Transverse colon (tissue), 4 donors: ENCODE measurements at regions not wholly inside any gene's neighbourhood (a gene's known extent, or its start where the extent isn't known, plus 50 kb on each side); places are given as distances from the start of the nearest gene placed in this dataset.

Experiments
- DNase-seq: peaks from one replicate; pipeline ENCODE4 v3.0.0-alpha.2; 2019
- H3K27ac ChIP-seq, 4 donors: fragments of 200-600 bp; sonication (generic); 2 replicates each; pipeline ENCODE4 v1.5.1; 2016 to 2018; ENCODE audit warnings: inconsistent platforms in 4 of 4
- H3K27me3 ChIP-seq: fragments of 200-600 bp; sonication (generic); 2 replicates; pipeline ENCODE4 v1.5.1; 2017; ENCODE audit warnings: inconsistent platforms
- H3K36me3 ChIP-seq, 4 donors: fragments of 200-600 bp; sonication (generic); 2 replicates each; pipeline ENCODE4 v1.5.1; 2017 to 2019; ENCODE audit warnings: inconsistent platforms in 4 of 4
- H3K4me1 ChIP-seq, 4 donors: fragments of 200-600 bp; sonication (generic); 2 replicates each; pipeline ENCODE4 v1.5.1; 2017 to 2020; ENCODE audit warnings: inconsistent platforms in 4 of 4
- H3K4me3 ChIP-seq, 4 donors: fragments of 200-600 bp; sonication (generic); 1 replicate in 1 of 4; 2 replicates in 3 of 4; pipeline versions ENCODE4 v1.5.1 to v1.6.1; 2017 to 2019; ENCODE audit warnings: inconsistent platforms in 4 of 4
- H3K9me3 ChIP-seq, 2 donors: fragments of 200-600 bp; sonication (generic); 2 replicates each; pipeline ENCODE4 v1.5.1; 2017 to 2019; ENCODE audit warnings: inconsistent platforms in 2 of 2
- CTCF ChIP-seq, 5 experiments: fragments of 200-600 bp in 3 of 5; fragments of 450-650 bp in 2 of 5; sonication (generic) in 3 of 5; IDR thresholded peaks; 1 replicate in 2 of 5; 2 replicates in 3 of 5; pipeline ENCODE4 v1.5.1; 2016 to 2017; ENCODE audit warnings: antibody characterized with exemption in 5 of 5, inconsistent platforms in 3 of 5, mild to moderate bottlenecking in 2 of 5, moderate library complexity in 1 of 5
- EP300 ChIP-seq: sonication (generic); formaldehyde crosslinking; IDR thresholded peaks from one replicate; pipeline ENCODE4 v1.6.1; 2017; ENCODE audit warnings: antibody characterized with exemption, low read depth
- POLR2A ChIP-seq: fragments of 450-650 bp; IDR thresholded peaks from one replicate; pipeline ENCODE4 v1.6.1; 2016; ENCODE audit warnings: antibody characterized with exemption, mild to moderate bottlenecking, moderate library complexity
- POLR2AphosphoS5 ChIP-seq, 3 donors: sonication (generic); formaldehyde crosslinking; IDR thresholded peaks; one replicate each; pipeline ENCODE4 v1.6.1; 2016; ENCODE audit warnings: antibody characterized with exemption in 3 of 3
- WGBS, 2 donors: methylation state at CpG; one replicate each; pipeline ENCODE4 v1.1.5; 2018; ENCODE audit warnings: low coverage in 1 of 2; 5-methylcytosine and 5-hydroxymethylcytosine counted together
- in situ Hi-C, 4 donors: fragments of 200-750 bp; cut with MboI; loops; one replicate each; pipeline versions ENCODE4 v1.15.0 to v1.15.1; 2017; ENCODE audit warnings: low sequenced_read_pairs in 3 of 4, low pct_ligation_motif_present in 1 of 4, low pct_unique_long_range_greater_than_20kb in 1 of 4
- intact Hi-C: fragments of 100-400 bp; cut with DNase I; formaldehyde crosslinking; loops from one replicate; pipeline ENCODE4 v1.15.1; 2023; ENCODE audit warnings: low total_unique reads

- Histone ChIP-seq H3K4me1 (no peaks in the 10 kb centered on the region), H3K4me3 (no peak overlapping the region), H3K9me3 (peaks cover 15 to 16% of the 10 kb centered on the region in 2 donors), H3K36me3 (no peaks in the 10 kb centered on the region), H3K27me3 (no peaks in the 10 kb centered on the region), H3K27ac (no peak overlapping the region)
- TF ChIP-seq POLR2AphosphoS5 (IDR thresholded peaks at IDR 0.05) (no peak), CTCF (IDR thresholded peaks at IDR 0.05) (no peak), POLR2A (no peak), EP300 (no peak)
- in situ Hi-C loops = loop anchor here in 3 of 4 donors (25.0 kb wide), 3 partner anchors 242 to 1117 kb away; no protein-coding TSS in a partner anchor
- intact Hi-C loops = no loop called here
- DNase-seq = no peak
- 94% methylated on average over 4 of the region's 4 CpGs; no CpG with 5 or more reads in 1 of the 2 donors for WGBS, 2 donors
Observed at GRCh38 chr20:11529047-11529446, 388.6 kb upstream of the BTBD3 start.

DNA sequence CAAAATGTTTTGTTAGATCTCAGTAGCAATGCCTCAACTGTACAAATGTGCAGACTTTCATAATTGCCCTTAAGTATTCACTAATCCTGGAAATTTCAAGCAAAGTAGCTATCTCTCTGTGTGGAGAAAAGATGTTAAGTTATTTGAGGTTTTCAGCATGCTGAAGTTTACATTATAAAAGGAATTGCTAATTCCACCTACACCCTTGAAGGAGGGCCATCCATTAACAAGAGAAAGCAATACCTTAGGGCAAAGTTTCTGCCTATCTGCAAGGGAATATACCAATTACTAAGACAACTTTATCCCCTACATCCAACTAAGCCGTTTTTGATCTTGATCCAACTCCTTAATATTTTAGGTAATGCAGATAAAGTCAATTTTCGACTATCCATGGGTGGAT, 380.7 kb upstream of the BTBD3 start:
- no peak for DNase-seq
- no peak overlapping the region for H3K27ac ChIP-seq
- H3K4me3 ChIP-seq = no peak overlapping the region
- no peaks in the 10 kb centered on the region for H3K27me3 ChIP-seq
- no peaks in the 10 kb centered on the region for H3K9me3 ChIP-seq
- no peaks in the 10 kb centered on the region for H3K4me1 ChIP-seq
- 37 to 50% methylated on average over 1 to 2 of the region's 2 CpGs for WGBS, 2 donors
- TF ChIP-seq POLR2A (no peak), POLR2AphosphoS5 (IDR thresholded peaks at IDR 0.05) (no peak), CTCF (IDR thresholded peaks at IDR 0.05) (no peak), EP300 (no peak)
- in situ Hi-C loops = loop anchor here in 3 of 4 donors (25.0 kb wide), 3 partner anchors 250 to 1125 kb away; no protein-coding TSS in a partner anchor
- H3K36me3 ChIP-seq = no peaks in the 10 kb centered on the region
- intact Hi-C loops = no loop called here

- H3K4me3 ChIP-seq = no peak overlapping the region
- H3K27me3 ChIP-seq = no peaks in the 10 kb centered on the region
- TF ChIP-seq EP300 (no peak), POLR2A (no peak), POLR2AphosphoS5 (IDR thresholded peaks at IDR 0.05) (no peak)
- H3K9me3 ChIP-seq = no peaks in the 10 kb centered on the region
- in situ Hi-C loops (loop anchor here in 3 of 4 donors (25.0 kb wide), 3 partner anchors 252 to 1127 kb away; no protein-coding TSS in a partner anchor), intact Hi-C loops (no loop called here)
- no peak overlapping the region for H3K27ac ChIP-seq
- H3K4me1 ChIP-seq = no peaks in the 10 kb centered on the region
- H3K36me3 ChIP-seq = no peaks in the 10 kb centered on the region
- DNase-seq = no peak
- WGBS, 2 donors = 33 to 42% methylated on average over 4 of the region's 4 CpGs
Observed at GRCh38 chr20:11539450-11539849, 378.2 kb upstream of the BTBD3 start.

DNA sequence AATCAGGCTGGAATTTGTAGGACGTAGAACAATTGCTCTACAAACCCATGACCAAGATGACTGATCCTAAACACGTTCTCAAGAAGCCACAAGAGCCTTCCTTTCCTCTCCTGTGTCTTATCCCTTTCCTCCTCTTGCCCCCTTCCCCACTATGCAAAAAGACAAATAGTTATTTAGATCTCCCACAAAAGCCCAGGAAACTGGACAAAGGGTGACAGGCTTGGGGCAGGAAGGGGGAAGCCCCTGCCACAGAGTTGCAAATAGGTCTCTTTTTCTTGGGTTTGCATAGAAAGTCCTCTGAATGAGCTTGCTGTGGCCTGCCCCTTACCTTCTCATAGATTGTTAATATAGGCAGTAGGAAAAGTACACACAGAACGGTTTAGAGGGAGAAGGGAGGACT, 377.1 kb upstream of the BTBD3 start:
- no peak for DNase-seq
- in situ Hi-C loops = loop anchor here in 3 of 4 donors (10.0 to 25.0 kb wide), 4 partner anchors 253 to 1128 kb away; no protein-coding TSS in a partner anchor
- H3K27me3 ChIP-seq = no peaks in the 10 kb centered on the region
- H3K27ac ChIP-seq = no peak overlapping the region
- TF ChIP-seq POLR2A (no peak), EP300 (no peak), CTCF (IDR thresholded peaks at IDR 0.05) (no peak), POLR2AphosphoS5 (IDR thresholded peaks at IDR 0.05) (no peak)
- no peak overlapping the region for H3K4me3 ChIP-seq
- no peaks in the 10 kb centered on the region for H3K36me3 ChIP-seq
- H3K4me1 ChIP-seq = no peaks in the 10 kb centered on the region
- 73 to 90% methylated on average over 2 to 3 of the region's 3 CpGs for WGBS, 2 donors
- no peaks in the 10 kb centered on the region for H3K9me3 ChIP-seq
- intact Hi-C loops = loop anchor here (10.0 kb wide), 2 partner anchors 1076 to 1566 kb away; no protein-coding TSS in a partner anchor
